GM21528 (cell line): ENCODE measurements at regions not wholly inside any gene's neighbourhood (a gene's known extent, or its start where the extent isn't known, plus 50 kb on each side); places are given as distances from the start of the nearest gene placed in this dataset.
"Not testable (repeated sequence)": the region's sequence is repeated elsewhere in the genome, so short reads cannot be mapped to it uniquely, and the experiment has no call there.

Experiments used
- ATAC-seq: cut with Tn5 transposase; IDR thresholded peaks from one replicate; pipeline ENCODE4 v1.9.1; 2021; ENCODE audit warnings: mild to moderate bottlenecking, moderate library complexity; ENCODE audit not compliant: unreplicated experiment, low FRiP score

- not testable (repeated sequence) for ATAC-seq
Observed at GRCh38 chr9:62833323-62834200, 1643.7 kb downstream of the SPATA31A7 start.

- peak; percentile 26 for ATAC-seq
Observed at GRCh38 chr9:62837254-62837911, 1647.5 kb downstream of the SPATA31A7 start.

GRCh38 chr9:62838024-62838718 is 1648.3 kb downstream of the SPATA31A7 start:
- peak; percentile 100 for ATAC-seq

DNA sequence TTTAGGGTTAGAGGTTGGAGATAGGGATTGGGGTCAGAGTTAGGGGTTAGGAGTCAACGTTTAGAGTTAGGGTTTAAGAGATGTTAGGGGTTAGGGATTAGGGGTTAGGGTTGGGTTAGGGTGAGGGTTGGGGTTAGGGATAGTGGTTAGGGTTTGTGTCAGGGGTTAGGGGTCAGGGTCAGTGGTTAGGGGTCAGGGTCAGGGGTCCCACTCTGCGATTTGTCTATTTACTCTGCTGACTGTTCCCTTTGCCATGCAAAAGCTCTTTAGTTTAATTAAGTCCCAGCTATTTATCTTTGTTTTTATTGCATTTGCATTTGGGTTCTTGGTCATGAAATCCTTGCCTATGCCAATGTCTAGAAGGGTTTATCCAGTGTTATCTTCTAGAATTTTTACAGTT is 1649.3 kb downstream of the SPATA31A7 start:
- not testable (repeated sequence) for ATAC-seq

DNA sequence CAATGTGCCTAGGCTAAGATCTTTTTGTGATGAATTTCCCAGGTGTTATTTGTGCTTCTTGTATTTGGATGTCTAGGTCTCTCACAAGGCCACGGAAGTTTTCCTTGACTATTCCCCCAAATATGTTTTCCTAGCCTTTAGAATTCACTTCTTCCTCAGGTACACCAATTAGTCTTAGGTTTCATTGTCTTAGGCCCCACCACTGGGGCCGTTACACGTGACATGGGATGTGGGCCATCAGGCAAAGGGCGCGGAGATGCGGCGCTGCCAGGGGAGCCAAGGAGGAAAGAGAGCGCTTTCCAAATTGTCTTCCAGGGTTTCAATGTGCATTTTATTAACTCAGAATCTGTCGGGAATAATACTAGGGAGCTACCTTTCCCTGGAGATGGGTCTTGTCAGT is 1653.3 kb downstream of the SPATA31A7 start:
- not testable (repeated sequence) for ATAC-seq

DNA sequence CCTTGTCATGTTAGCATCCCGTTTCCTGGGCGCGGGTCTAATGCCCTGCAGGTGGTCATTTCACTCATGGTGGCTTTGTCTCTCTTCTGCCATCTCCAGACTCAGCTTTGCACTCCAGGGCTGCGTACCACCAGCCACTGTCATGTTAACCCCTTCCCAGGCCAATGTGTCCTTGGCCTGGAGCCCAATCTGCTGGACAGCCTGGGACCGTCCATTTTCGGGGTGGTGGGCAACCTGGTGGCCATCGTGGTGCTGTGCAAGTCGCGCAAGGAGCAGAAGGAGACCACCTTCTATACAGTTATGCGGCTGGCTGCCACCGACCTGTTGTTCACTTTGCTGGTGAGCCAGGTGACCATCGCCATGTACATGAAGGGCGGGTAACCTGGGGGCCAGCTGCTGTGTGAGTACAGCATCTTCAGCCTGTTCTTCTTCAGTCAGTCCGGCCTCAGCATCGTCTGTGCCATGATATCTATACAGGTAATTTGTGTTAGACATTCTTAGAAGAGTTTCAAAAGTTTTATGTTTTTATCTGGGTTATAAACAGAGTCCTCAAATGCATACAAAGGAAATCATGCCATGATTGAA is 1654.0 kb downstream of the SPATA31A7 start:
- not testable (repeated sequence) for ATAC-seq

DNA sequence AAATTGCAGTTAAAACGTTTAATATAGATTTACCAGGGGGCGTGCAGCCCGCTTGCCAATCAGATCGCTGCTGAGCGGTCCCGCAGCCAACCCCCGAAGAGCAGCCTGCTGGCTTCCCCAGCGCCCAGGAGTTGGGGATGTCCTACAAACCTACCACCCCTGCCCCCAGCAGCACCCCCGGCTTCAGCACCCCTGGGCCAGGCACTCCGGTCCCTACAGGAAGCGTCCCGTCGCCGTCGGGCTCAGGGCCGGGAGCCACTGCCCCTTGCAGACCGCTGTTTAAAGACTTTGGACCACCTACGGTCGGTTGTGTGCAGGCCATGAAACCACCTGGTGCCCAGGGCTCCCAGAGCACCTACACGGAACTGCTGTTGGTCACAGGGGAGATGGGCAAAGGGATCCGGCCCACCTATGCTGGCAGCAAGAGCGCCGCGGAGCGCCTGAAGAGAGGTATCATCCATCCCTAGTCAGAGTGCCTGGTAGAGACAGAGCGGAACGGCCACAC is 1654.9 kb downstream of the SPATA31A7 start:
- not testable (repeated sequence) for ATAC-seq

DNA sequence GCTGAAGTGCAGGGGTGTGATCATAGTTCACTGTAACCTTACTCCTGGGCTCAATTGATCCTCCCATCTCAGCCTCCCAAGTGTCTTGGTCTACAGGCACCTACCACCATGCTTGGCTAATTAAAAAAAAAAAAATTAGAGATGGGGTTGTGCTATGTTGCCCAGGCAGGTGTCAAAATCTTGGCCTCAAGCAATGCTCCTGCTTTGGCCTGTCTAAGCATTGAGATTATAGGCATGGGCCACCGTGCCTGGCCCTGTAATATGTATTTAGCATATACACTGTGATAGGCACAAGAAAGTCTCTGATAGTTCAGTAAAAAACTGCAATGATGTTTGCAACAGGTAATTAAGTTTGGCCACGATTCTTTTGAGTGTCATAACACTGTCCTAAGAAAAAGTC is 1658.4 kb downstream of the SPATA31A7 start:
- not testable (repeated sequence) for ATAC-seq

DNA sequence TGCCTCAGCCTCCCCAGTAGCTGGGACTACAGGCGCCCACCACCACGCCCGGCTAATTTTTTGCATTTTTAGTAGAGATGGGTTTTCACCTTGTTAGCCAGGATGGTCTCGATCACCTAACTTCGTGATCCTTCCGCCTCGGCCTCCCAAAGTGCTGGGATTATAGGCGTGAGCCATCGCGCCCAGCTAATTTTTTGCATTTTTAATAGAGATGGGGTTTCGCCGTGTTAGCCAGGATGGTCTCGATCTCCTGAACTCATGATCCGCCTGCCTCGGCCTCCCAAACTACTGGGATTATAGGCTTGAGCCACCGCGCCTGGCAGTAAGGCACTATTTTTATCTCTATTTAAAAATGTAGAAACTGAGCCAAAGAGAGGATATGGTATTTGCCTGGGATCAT is 1660.2 kb downstream of the SPATA31A7 start:
- ATAC-seq, result not testable (repeated sequence)

- ATAC-seq, result not testable (repeated sequence)
Observed at GRCh38 chr9:62857280-62857679, 1667.4 kb downstream of the SPATA31A7 start.

DNA sequence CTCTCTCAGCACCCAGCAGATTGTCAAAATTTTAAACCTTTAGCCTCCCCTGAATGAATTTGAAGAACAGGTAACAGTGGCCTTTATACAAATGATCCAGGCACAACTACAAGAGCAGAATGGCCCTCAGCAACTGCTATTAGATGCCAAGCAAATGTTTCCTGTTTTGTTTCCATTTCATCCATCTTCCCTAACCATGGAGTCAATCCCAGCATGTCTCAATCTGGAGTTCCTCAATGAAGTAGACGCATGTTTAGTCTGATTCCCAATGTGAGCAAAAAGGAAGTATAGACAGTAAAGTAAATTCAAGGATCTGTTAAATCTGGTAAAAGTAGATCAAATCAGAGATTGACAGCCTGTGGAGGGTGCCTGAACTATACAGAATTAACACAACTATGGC is 1668.4 kb downstream of the SPATA31A7 start:
- not testable (repeated sequence) for ATAC-seq

GRCh38 chr9:62860939-62861860 is 1671.4 kb downstream of the SPATA31A7 start:
- not testable (repeated sequence) for ATAC-seq

DNA sequence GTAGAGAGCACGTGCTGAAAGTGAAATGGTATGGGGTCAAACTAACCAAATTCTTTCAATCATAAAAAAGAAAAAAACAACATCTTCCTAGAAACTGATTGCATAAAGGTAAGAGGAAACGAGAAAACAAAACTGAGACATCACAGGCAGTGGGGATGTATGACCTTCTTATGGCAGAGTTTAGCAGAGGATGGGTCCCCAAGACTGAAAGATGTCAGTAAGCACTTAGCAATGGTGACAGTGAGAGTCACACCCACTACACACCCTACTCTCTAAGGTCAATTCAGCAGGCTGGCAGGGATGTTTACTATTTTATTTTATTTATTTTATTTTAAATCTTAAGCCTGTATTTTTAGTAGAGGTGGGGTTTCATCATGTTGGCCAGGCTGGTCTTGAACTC is 1672.3 kb downstream of the SPATA31A7 start:
- ATAC-seq, result not testable (repeated sequence)

- ATAC-seq, result not testable (repeated sequence)
Observed at GRCh38 chr9:62863319-62863718, 1673.5 kb downstream of the SPATA31A7 start.

DNA sequence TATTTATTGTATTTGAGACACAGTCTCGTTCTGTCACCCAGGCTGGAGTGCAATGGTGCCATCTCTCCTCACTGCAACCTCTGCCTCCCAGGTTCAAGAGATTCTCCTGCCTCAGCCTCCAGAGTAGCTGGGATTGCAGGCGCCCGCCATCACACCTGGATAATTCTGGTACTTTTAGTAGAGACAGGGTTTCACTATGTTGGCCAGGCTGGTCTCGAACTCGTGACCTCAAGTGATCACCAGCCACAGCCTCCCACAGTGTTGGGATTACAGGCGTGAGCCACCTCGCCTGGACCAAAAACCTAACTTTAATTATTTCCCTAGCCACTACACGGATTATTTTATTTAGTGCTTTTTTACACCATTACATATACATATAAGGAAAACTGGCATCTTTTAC is 1674.0 kb downstream of the SPATA31A7 start:
- ATAC-seq, result not testable (repeated sequence)

GRCh38 chr9:62864481-62865469 is 1674.9 kb downstream of the SPATA31A7 start:
- ATAC-seq, result not testable (repeated sequence)

DNA sequence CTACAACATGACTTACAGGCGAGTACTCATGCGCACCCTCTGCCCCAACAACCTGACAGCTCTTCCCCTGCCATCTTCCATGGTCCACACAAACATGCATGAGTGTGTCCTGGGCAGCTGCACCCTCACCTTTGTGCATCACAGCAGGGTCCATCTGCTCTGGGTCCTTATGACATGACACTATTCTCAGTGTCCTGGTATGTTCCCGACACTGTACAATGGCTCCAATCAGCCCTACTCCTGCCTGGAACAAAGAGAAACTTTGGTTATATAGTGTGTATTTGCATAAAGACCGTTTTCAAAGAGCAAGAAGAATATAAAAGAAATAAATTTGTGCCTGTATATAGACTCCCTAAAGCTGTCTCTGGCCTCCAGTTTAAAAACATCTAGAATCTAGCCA is 1679.2 kb downstream of the SPATA31A7 start:
- not testable (repeated sequence) for ATAC-seq

DNA sequence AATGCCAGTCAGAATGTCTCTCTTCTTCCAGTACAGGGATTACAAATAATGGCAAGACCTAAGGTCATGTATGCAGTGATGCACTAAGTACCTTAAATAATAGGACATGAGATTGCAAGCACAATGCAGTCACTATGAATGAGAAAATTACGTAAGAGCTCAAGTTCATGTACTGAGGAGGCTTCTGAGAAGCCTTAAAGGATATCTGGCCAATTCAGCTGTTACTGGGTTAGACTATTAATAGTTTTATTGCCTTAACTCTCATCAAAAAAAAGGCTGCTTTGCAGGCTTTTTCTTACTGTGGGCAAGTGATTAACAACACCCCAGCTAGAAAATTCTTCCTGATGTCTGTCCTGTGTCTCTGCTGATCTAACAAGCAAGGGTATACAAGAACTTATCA is 1681.9 kb downstream of the SPATA31A7 start:
- not testable (repeated sequence) for ATAC-seq
